HL-60 (cell line): ENCODE measurements at regions not wholly inside any gene's neighbourhood (a gene's known extent, or its start where the extent isn't known, plus 50 kb on each side); places are given as distances from the start of the nearest gene placed in this dataset.
"Not testable (repeated sequence)": the region's sequence is repeated elsewhere in the genome, so short reads cannot be mapped to it uniquely, and the experiment has no call there.

Experiments used
- DNase-seq, 2 experiments: peaks; one replicate each; pipeline ENCODE4 v3.0.0-alpha.2; 2010 to 2020; ENCODE audit warnings: low read depth in 1 of 2, low spot score in 1 of 2
- H3K27ac ChIP-seq: fragments of 250-450 bp; sonication (Bioruptor Pico); replicated peaks from 2 replicates; pipeline ENCODE4 v1.5.1; 2020; ENCODE audit warnings: mild to moderate bottlenecking, moderate library complexity
- H3K27me3 ChIP-seq: fragments of 250-450 bp; sonication (Bioruptor Pico); 2 replicates; pipeline ENCODE4 v1.5.1; 2021; ENCODE audit warnings: mild to moderate bottlenecking, moderate library complexity; ENCODE audit not compliant: insufficient read depth, poor library complexity, severe bottlenecking
- H3K4me3 ChIP-seq: replicated peaks from 2 replicates; pipeline ENCODE4 v1.5.1; 2011; ENCODE audit warnings: mild to moderate bottlenecking, control low read depth, low read length; ENCODE audit not compliant: insufficient read depth
- GABPA ChIP-seq: IDR thresholded peaks from 2 replicates; pipeline ENCODE4 v1.6.1; 2012; ENCODE audit warnings: low read depth
- POLR2AphosphoS5 ChIP-seq: IDR thresholded peaks from 2 replicates; pipeline ENCODE4 v1.6.1; 2012; ENCODE audit warnings: low read depth
- SPI1 ChIP-seq: IDR thresholded peaks from 2 replicates; pipeline ENCODE4 v1.6.1; 2012; ENCODE audit warnings: low read depth, mild to moderate bottlenecking, borderline replicate concordance
- TF ChIP-seq, protein P1 (sequence below): IDR thresholded peaks from 2 replicates; pipeline ENCODE4 v1.6.1; 2012; ENCODE audit warnings: low read depth; ENCODE audit not compliant: insufficient replicate concordance
- TF ChIP-seq, protein P2 (sequence below): IDR thresholded peaks from one replicate; pipeline ENCODE4 v1.5.1; 2011; ENCODE audit warnings: low read length, control low read depth, inconsistent platforms; ENCODE audit not compliant: insufficient read depth

DNA sequence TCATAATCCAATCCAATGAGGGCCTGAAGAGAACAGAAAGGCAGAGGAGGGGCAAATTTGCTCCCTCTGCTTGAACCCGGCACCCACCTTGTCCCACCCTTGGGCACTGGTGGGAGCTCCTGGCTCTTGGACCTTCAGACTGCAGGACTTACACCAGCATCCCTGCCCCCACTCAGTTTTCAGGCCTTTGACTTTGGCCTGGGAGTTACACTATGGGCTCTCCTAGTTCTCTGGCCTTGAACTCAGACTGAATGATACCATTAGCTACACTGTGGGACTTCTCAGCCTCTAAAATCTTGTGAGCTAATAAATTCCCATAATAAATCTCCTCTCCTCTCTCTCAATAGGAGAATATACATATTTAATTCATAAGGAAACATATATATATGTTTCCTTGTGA, 114.4 kb downstream of the AHR start:
- Histone ChIP-seq H3K27me3 (no peaks in the 10 kb centered on the region), H3K4me3 (no peak overlapping the region), H3K27ac (no peak overlapping the region)
- DNase-seq: no peak
- TF ChIP-seq POLR2AphosphoS5 (no peak), SPI1 (no peak), GABPA (no peak)
- TF ChIP-seq, protein P1, sequence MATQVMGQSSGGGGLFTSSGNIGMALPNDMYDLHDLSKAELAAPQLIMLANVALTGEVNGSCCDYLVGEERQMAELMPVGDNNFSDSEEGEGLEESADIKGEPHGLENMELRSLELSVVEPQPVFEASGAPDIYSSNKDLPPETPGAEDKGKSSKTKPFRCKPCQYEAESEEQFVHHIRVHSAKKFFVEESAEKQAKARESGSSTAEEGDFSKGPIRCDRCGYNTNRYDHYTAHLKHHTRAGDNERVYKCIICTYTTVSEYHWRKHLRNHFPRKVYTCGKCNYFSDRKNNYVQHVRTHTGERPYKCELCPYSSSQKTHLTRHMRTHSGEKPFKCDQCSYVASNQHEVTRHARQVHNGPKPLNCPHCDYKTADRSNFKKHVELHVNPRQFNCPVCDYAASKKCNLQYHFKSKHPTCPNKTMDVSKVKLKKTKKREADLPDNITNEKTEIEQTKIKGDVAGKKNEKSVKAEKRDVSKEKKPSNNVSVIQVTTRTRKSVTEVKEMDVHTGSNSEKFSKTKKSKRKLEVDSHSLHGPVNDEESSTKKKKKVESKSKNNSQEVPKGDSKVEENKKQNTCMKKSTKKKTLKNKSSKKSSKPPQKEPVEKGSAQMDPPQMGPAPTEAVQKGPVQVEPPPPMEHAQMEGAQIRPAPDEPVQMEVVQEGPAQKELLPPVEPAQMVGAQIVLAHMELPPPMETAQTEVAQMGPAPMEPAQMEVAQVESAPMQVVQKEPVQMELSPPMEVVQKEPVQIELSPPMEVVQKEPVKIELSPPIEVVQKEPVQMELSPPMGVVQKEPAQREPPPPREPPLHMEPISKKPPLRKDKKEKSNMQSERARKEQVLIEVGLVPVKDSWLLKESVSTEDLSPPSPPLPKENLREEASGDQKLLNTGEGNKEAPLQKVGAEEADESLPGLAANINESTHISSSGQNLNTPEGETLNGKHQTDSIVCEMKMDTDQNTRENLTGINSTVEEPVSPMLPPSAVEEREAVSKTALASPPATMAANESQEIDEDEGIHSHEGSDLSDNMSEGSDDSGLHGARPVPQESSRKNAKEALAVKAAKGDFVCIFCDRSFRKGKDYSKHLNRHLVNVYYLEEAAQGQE: no peak
- TF ChIP-seq, protein P2, sequence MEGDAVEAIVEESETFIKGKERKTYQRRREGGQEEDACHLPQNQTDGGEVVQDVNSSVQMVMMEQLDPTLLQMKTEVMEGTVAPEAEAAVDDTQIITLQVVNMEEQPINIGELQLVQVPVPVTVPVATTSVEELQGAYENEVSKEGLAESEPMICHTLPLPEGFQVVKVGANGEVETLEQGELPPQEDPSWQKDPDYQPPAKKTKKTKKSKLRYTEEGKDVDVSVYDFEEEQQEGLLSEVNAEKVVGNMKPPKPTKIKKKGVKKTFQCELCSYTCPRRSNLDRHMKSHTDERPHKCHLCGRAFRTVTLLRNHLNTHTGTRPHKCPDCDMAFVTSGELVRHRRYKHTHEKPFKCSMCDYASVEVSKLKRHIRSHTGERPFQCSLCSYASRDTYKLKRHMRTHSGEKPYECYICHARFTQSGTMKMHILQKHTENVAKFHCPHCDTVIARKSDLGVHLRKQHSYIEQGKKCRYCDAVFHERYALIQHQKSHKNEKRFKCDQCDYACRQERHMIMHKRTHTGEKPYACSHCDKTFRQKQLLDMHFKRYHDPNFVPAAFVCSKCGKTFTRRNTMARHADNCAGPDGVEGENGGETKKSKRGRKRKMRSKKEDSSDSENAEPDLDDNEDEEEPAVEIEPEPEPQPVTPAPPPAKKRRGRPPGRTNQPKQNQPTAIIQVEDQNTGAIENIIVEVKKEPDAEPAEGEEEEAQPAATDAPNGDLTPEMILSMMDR: no peak

DNA sequence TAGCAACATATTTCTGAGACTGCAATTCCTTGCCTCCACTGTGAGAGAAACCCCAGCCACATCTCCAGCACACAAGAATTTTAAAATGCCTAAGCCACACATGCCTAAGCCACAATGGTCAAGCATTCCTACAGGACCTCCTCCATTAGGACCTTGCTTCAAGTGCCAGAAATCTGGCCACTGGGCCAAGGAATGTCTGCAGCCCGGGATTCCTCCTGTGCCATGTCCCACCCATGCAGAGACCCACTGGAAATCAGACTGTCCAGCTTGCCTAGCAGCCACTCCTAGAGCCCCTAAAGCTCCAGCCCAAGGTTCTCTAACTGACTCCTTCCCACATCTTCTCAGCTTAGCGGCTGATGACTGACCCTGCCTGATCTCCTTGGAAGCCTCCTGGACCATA, 117.5 kb downstream of the AHR start:
- Histone ChIP-seq H3K4me3 (no peak overlapping the region), H3K27ac (no peak overlapping the region), H3K27me3 (no peaks in the 10 kb centered on the region)
- TF ChIP-seq GABPA: no peak
- DNase-seq: no peak

DNA sequence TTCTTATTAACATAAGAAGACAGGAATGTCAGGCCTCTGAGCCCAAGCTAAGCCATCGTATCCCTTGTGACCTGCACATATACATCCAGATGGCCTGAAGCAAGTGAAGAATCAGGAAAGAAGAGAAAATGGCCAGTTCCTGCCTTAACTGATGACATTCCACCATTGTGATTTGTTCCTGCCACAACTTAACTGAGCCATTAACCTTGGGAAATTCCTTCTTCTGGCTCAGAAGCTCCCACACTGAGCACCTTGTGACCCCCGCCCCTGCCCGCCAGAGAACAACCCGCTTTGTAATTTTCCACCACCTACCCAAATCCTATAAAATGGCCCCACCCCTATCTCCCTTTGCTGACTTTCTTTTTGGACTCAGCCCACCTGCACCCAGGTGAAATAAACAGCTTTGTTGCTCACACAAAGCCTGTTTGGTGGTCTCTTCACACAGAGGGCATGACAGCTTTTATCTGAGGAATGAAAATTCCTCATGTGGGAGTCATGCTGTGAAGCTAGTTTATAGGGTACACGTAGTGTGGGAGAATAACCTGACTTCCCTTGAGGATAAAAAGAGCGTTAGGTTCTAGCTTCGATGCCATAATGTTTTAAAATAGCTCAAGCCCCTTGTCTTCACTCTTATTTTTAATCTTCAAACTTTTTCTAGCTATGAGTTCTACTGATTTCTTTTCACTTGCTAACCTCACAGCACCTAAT, 122.0 kb downstream of the AHR start:
- not testable (repeated sequence) for DNase-seq, H3K27me3 ChIP-seq, H3K4me3 ChIP-seq, H3K27ac ChIP-seq

DNA sequence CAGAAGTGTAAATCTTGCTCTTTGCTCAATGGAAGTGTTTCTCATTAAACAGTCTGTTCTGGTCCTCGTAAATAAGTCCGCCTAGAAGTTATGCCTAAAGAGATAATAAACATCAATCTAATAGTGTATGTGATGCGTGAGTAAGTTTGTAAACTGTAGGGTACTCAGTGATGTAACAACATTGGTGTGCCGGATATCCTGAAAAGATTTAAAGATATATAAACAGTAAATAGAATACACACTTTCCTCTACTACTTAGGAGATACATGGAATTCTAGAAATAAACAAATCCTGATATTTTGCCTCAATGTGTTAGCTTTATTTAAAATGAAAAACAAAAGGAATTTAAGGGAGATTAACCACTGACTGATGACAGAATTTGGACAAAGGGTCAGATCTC, 123.5 kb downstream of the AHR start:
- Histone ChIP-seq H3K27ac (no peak overlapping the region), H3K27me3 (no peaks in the 10 kb centered on the region), H3K4me3 (no peak overlapping the region)
- TF ChIP-seq, protein P2: no peak
- TF ChIP-seq, protein P1: no peak
- TF ChIP-seq GABPA (no peak), POLR2AphosphoS5 (no peak), SPI1 (no peak)
- no peak for DNase-seq

DNA sequence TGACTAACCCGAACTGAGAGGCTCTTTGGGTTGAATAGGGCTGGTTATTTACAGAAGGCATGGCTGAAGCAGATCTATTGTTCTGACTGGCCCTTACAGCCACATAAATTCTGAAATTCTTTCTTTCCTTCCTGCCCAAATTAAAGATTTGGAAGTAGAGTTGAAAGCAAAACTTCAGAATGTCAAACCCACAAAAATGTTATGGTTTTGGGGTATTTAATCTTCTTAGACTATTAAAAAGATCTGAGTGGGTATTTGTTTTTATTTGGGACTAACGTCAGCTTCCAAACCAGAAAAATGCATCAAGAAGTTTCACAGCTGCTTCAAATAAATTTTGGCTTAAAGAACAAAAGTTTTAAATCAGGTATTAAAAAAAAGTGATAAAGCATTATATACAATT, 124.5 kb downstream of the AHR start:
- H3K27me3 ChIP-seq: no peaks in the 10 kb centered on the region
- H3K27ac ChIP-seq: no peak overlapping the region
- no peak for TF ChIP-seq POLR2AphosphoS5
- DNase-seq: no peak
- H3K4me3 ChIP-seq: no peak overlapping the region
